Ishikawa (cell line): ENCODE measurements at regions not wholly inside any gene's neighbourhood (a gene's known extent, or its start where the extent isn't known, plus 50 kb on each side); places are given as distances from the start of the nearest gene placed in this dataset.

Experiments
- CEBPB ChIP-seq: IDR thresholded peaks from 2 replicates; pipeline ENCODE4 v1.6.1; 2012
- EP300 ChIP-seq: IDR thresholded peaks from 2 replicates; pipeline ENCODE4 v1.6.1; 2012; ENCODE audit warnings: borderline replicate concordance
- FOXM1 ChIP-seq: IDR thresholded peaks from 2 replicates; pipeline ENCODE4 v1.6.1; 2012; ENCODE audit warnings: low read depth, borderline replicate concordance
- MAX ChIP-seq: IDR thresholded peaks from 2 replicates; pipeline ENCODE4 v1.6.1; 2012
- RAD21 ChIP-seq: IDR thresholded peaks from 2 replicates; pipeline ENCODE4 v1.6.1; 2012; ENCODE audit warnings: low read depth
- TAF1 ChIP-seq: IDR thresholded peaks from 2 replicates; pipeline ENCODE4 v1.6.1; 2012; ENCODE audit warnings: low read depth, mild to moderate bottlenecking
- TCF12 ChIP-seq: IDR thresholded peaks from 2 replicates; pipeline ENCODE4 v1.6.1; 2012; ENCODE audit warnings: low read depth
- TEAD4 ChIP-seq: IDR thresholded peaks from 2 replicates; pipeline ENCODE4 v1.6.1; 2012
- USF1 ChIP-seq: IDR thresholded peaks from 2 replicates; pipeline ENCODE4 v1.6.1; 2012

- TF ChIP-seq RAD21 (no peak), USF1 (no peak), MAX (no peak), CEBPB (no peak), EP300 (no peak), FOXM1 (no peak), TAF1 (no peak), TEAD4 (no peak), TCF12 (no peak)
Measured at GRCh38 chr13:88153353-88153752, 482.2 kb downstream of the SLITRK5 start.
